Sigmoid colon (tissue), 4 donors: ENCODE measurements at regions not wholly inside any gene's neighbourhood (a gene's known extent, or its start where the extent isn't known, plus 50 kb on each side); places are given as distances from the start of the nearest gene placed in this dataset.

Source experiments
- CTCF ChIP-seq, 4 experiments: fragments of 450-650 bp in 3 of 4; fragments of 200-600 bp in 1 of 4; IDR thresholded peaks; one replicate each; pipeline ENCODE4 v1.5.1; 2016 to 2019; ENCODE audit warnings: antibody characterized with exemption in 4 of 4, mild to moderate bottlenecking in 3 of 4, moderate library complexity in 2 of 4
- EP300 ChIP-seq, 4 donors: sonication (generic); formaldehyde crosslinking; IDR thresholded peaks; one replicate each; pipeline ENCODE4 v1.6.1; 2017; ENCODE audit warnings: antibody characterized with exemption in 4 of 4
- POLR2A ChIP-seq, 2 donors: fragments of 450-650 bp; IDR thresholded peaks; one replicate each; pipeline ENCODE4 v1.6.1; 2016; ENCODE audit warnings: antibody characterized with exemption in 2 of 2, mild to moderate bottlenecking in 2 of 2, moderate library complexity in 2 of 2
- POLR2AphosphoS5 ChIP-seq, 4 donors: sonication (generic); formaldehyde crosslinking; IDR thresholded peaks; one replicate each; pipeline ENCODE4 v1.6.1; 2017; ENCODE audit warnings: antibody characterized with exemption in 4 of 4

- TF ChIP-seq CTCF (IDR thresholded peaks at IDR 0.05) (no peak), EP300 (IDR thresholded peaks at IDR 0.05) (no peak), POLR2AphosphoS5 (IDR thresholded peaks at IDR 0.05) (no peak), POLR2A (IDR thresholded peaks at IDR 0.05) (no peak)
Observed at GRCh38 chr15:83380059-83380458, 67.1 kb upstream of the SH3GL3 start.
